Endothelial cell of umbilical vein (primary cell): ENCODE measurements at regions not wholly inside any gene's neighbourhood (a gene's known extent, or its start where the extent isn't known, plus 50 kb on each side); places are given as distances from the start of the nearest gene placed in this dataset.

ENCODE experiments used
- EZH2 ChIP-seq: IDR thresholded peaks from 2 replicates; pipeline ENCODE4 v1.6.1; 2012; ENCODE audit warnings: borderline replicate concordance, low read depth, mild to moderate bottlenecking, moderate library complexity, low read length, inconsistent platforms; ENCODE audit not compliant: severe bottlenecking
- JUN ChIP-seq: IDR thresholded peaks from 2 replicates; pipeline ENCODE4 v1.6.1; 2011; ENCODE audit warnings: borderline replicate concordance, low read depth; ENCODE audit not compliant: insufficient read length, insufficient read depth
- POLR2A ChIP-seq: IDR thresholded peaks from 2 replicates; pipeline ENCODE4 v1.6.1; 2012; ENCODE audit warnings: low read depth, mild to moderate bottlenecking, control low read depth, low read length
- POLR2AphosphoS5 ChIP-seq: IDR thresholded peaks from 2 replicates; pipeline ENCODE4 v1.6.1; 2012; ENCODE audit warnings: low read depth, mild to moderate bottlenecking, control low read depth, low read length, moderate library complexity; ENCODE audit not compliant: insufficient read depth
- TF ChIP-seq, protein P1 (sequence below), 2 donors: IDR thresholded peaks; 1 replicate in 1 of 2; 2 replicates in 1 of 2; pipeline ENCODE4 v1.5.1; 2011; ENCODE audit warnings: low read length in 2 of 2, mild to moderate bottlenecking in 2 of 2, moderate library complexity in 2 of 2, control low read depth in 1 of 2, inconsistent platforms in 1 of 2, low read depth in 1 of 2; ENCODE audit not compliant: insufficient read depth in 1 of 2; ENCODE audit errors: extremely low read depth in 1 of 2
- TF ChIP-seq, protein P2 (sequence below): IDR thresholded peaks from 2 replicates; pipeline ENCODE4 v1.6.1; 2011; ENCODE audit not compliant: insufficient read depth, insufficient read length

DNA sequence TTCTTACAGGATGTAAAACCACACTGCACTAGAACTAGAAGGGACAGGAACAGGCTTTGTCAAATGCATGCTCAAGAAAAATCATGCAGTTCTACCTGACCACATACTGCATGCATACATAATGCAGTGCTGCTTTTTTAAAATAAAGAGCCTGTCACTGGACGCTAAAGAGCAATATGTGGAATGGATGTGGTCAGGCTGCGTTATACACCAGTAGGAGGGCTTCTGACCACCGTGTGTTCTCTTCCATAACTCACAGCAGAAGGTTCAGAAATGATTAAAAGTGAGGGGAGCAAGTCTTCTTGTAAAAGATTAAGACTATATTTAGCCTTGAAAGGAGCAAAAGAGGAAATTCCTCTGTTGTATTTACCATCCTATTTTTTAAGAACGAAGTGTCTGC, 392.0 kb downstream of the EMP1 start:
- TF ChIP-seq, protein P1, sequence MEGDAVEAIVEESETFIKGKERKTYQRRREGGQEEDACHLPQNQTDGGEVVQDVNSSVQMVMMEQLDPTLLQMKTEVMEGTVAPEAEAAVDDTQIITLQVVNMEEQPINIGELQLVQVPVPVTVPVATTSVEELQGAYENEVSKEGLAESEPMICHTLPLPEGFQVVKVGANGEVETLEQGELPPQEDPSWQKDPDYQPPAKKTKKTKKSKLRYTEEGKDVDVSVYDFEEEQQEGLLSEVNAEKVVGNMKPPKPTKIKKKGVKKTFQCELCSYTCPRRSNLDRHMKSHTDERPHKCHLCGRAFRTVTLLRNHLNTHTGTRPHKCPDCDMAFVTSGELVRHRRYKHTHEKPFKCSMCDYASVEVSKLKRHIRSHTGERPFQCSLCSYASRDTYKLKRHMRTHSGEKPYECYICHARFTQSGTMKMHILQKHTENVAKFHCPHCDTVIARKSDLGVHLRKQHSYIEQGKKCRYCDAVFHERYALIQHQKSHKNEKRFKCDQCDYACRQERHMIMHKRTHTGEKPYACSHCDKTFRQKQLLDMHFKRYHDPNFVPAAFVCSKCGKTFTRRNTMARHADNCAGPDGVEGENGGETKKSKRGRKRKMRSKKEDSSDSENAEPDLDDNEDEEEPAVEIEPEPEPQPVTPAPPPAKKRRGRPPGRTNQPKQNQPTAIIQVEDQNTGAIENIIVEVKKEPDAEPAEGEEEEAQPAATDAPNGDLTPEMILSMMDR (IDR thresholded peaks at IDR 0.05; ENCODE audit: extremely low read depth in 1 of 2, insufficient read depth in 1 of 2, low read depth in 1 of 2, low read length in 2 of 2), result no peak
- TF ChIP-seq POLR2AphosphoS5 (no peak), JUN (no peak), POLR2A (no peak), EZH2 (no peak)
- TF ChIP-seq, protein P2, sequence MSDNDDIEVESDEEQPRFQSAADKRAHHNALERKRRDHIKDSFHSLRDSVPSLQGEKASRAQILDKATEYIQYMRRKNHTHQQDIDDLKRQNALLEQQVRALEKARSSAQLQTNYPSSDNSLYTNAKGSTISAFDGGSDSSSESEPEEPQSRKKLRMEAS, result no peak
